HFFc6 (cell line): ENCODE measurements at regions not wholly inside any gene's neighbourhood (a gene's known extent, or its start where the extent isn't known, plus 50 kb on each side); places are given as distances from the start of the nearest gene placed in this dataset.

ENCODE experiments used
- DNase-seq: peaks from one replicate; pipeline ENCODE4 v3.0.0-alpha.2; 2018
- H3K27ac Mint-ChIP-seq: 2 replicates; pipeline ENCODE4 v1.8.0; 2020; ENCODE audit warnings: mild to moderate bottlenecking, mixed read lengths
- H3K27me3 Mint-ChIP-seq: 2 replicates; pipeline ENCODE4 v1.8.0; 2021; ENCODE audit warnings: mild to moderate bottlenecking, moderate library complexity, mixed read lengths; ENCODE audit not compliant: insufficient read depth
- H3K36me3 Mint-ChIP-seq: 2 replicates; pipeline ENCODE4 v1.8.0; 2021; ENCODE audit warnings: low read depth, mixed read lengths
- H3K4me1 Mint-ChIP-seq: 2 replicates; pipeline ENCODE4 v1.8.0; 2020; ENCODE audit warnings: low read depth, mixed read lengths
- H3K4me3 Mint-ChIP-seq: 2 replicates; pipeline ENCODE4 v1.8.0; 2020; ENCODE audit warnings: mild to moderate bottlenecking, moderate library complexity, mixed read lengths
- H3K9me3 Mint-ChIP-seq: 2 replicates; pipeline ENCODE4 v1.8.0; 2020; ENCODE audit warnings: mild to moderate bottlenecking, mixed read lengths
- TF ChIP-seq, protein P1 (sequence below): fragments of 200-600 bp; sonication (generic); IDR thresholded peaks from 2 replicates; pipeline ENCODE4 v1.5.0; 2021; ENCODE audit warnings: antibody characterized with exemption, mild to moderate bottlenecking

DNA sequence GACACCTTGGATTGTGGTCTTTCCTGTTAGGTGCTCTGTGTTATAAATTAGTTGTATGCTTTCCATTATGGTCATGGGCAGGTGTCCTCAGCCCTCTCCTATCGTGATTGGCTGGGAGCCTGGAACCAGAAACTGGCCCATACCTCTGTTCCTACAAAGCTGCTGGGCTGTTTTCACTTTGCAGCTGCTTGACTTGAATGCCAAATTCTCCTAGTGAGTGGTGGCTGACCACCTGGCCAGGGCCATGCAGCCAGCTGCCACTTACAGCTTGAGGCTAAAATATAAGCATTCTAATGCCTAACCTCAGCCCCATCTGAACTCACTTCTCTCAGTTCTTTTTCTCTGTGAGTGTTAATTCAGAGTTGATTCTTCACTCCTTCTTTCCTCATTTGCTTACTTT lies 239.3 kb upstream of the GBE1 start:
- Mint-ChIP-seq H3K4me1 (no peaks in the 10 kb centered on the region; the same call in 1 of the 2 replicates), H3K4me3 (no peak overlapping the region), H3K27ac (no peak overlapping the region), H3K36me3 (no peaks in the 10 kb centered on the region), H3K27me3 (peaks cover 1% of the 10 kb centered on the region; the same call in 1 of the 2 replicates), H3K9me3 (peaks cover 8% of the 10 kb centered on the region; the same call in 1 of the 2 replicates)
- DNase-seq = no peak
- TF ChIP-seq, protein P1, sequence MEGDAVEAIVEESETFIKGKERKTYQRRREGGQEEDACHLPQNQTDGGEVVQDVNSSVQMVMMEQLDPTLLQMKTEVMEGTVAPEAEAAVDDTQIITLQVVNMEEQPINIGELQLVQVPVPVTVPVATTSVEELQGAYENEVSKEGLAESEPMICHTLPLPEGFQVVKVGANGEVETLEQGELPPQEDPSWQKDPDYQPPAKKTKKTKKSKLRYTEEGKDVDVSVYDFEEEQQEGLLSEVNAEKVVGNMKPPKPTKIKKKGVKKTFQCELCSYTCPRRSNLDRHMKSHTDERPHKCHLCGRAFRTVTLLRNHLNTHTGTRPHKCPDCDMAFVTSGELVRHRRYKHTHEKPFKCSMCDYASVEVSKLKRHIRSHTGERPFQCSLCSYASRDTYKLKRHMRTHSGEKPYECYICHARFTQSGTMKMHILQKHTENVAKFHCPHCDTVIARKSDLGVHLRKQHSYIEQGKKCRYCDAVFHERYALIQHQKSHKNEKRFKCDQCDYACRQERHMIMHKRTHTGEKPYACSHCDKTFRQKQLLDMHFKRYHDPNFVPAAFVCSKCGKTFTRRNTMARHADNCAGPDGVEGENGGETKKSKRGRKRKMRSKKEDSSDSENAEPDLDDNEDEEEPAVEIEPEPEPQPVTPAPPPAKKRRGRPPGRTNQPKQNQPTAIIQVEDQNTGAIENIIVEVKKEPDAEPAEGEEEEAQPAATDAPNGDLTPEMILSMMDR = no peak

DNA sequence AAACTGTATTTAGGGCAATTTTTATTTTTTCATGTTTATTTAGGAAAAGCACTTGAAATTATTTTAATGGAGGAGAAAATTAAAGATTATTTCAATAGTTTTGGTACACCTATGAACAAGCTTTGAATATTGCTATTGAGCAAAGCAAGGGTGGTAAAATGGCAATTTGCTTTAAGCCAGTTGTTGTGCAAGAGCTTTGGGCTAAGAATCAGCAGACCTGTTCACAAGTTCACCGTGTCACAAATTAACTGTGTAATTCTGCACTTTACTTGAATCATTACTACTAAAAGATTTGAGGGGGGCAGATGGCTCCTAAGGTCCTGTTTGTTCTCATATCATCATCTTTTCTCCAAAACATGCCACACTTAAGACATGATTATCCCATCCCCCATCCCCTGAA lies 238.9 kb upstream of the GBE1 start:
- no peak for DNase-seq
- H3K9me3 Mint-ChIP-seq = peaks cover 8% of the 10 kb centered on the region; the same call in 1 of the 2 replicates
- TF ChIP-seq, protein P1 = no peak
- H3K27ac Mint-ChIP-seq = no peak overlapping the region
- no peaks in the 10 kb centered on the region; the same call in 1 of the 2 replicates for H3K4me1 Mint-ChIP-seq
- no peaks in the 10 kb centered on the region for H3K36me3 Mint-ChIP-seq
- H3K27me3 Mint-ChIP-seq = no peaks in the 10 kb centered on the region
- H3K4me3 Mint-ChIP-seq = no peak overlapping the region

DNA sequence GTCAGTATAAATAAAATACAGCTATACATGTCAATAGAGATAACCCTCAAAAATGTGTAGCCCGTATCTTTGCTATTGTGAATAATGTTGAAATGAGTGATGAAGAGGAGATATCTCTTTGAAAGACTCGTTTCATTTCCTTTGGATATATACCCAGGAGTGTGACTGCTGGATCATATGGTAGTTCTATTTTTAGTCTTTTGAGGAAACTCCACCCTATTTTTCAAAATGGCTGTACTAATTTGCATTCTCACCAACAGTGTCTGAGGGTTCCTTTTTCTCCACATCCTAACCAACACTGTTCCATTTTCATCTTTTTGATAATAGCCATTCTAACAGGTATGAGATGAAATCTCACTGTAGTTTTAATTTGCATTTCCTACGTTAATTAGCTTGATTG lies 237.5 kb upstream of the GBE1 start:
- Mint-ChIP-seq H3K36me3 (no peaks in the 10 kb centered on the region), H3K27me3 (no peaks in the 10 kb centered on the region), H3K4me3 (no peak overlapping the region), H3K27ac (no peak overlapping the region), H3K9me3 (peaks cover 8% of the 10 kb centered on the region; the same call in 1 of the 2 replicates), H3K4me1 (no peaks in the 10 kb centered on the region; the same call in 1 of the 2 replicates)
- TF ChIP-seq, protein P1 = no peak
- no peak for DNase-seq

DNA sequence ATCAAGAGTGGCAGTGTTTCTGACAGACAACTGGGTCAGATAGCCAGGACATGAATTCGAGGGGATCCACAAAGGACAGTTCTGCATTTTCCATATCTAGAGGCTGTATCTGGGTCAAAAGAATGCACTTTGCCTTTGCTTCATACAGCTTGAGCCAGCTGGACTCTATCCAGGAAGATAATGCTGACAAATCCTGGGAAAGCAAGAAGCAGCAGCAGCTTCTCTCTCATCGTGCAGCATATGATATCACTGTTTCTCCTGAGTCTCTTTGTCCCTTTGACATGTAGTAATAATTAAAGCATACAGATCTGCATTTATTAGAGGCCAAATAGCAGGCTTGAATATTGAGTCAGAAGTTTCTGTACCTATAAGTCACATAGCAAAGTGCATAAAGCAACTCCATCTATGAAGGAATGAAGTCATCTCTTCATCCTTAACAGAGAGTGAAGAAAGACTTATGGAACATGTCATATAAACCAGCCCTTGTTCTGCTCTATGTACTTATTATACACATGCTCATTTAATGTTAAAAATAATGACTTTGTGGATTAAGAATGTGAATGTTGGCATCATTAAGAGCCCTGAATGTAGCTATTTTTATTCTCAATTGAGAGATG lies 236.8 kb upstream of the GBE1 start:
- Mint-ChIP-seq H3K4me3 (no peak overlapping the region), H3K27me3 (no peaks in the 10 kb centered on the region), H3K4me1 (no peaks in the 10 kb centered on the region; the same call in 1 of the 2 replicates), H3K9me3 (peaks cover 8% of the 10 kb centered on the region; the same call in 1 of the 2 replicates), H3K36me3 (no peaks in the 10 kb centered on the region), H3K27ac (no peak overlapping the region)
- TF ChIP-seq, protein P1 = no peak
- no peak for DNase-seq

DNA sequence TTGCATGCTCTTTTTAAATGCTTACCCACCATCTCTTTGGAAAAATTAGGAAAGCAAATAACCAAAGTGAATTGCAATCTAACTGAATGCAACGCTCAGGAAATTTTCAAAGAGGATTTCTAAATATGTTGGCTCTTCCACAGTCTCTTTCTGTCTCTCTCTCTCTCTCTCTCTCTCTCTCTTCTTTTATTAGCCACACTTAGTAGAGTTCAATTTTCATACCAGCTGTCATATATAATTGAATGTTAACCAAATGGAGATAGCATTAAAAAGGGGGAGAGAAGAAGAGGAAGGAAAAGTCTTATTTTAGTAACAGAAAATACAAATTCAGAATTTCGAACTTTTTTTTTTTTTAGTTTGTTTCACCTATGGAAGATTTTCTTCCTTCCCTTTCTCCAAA lies 235.9 kb upstream of the GBE1 start:
- H3K27me3 Mint-ChIP-seq = no peaks in the 10 kb centered on the region
- H3K36me3 Mint-ChIP-seq = no peaks in the 10 kb centered on the region
- H3K4me1 Mint-ChIP-seq = no peaks in the 10 kb centered on the region; the same call in 1 of the 2 replicates
- no peak overlapping the region for H3K27ac Mint-ChIP-seq
- TF ChIP-seq, protein P1 = no peak
- DNase-seq = no peak
- peaks cover 8% of the 10 kb centered on the region; the same call in 1 of the 2 replicates for H3K9me3 Mint-ChIP-seq
- no peak overlapping the region for H3K4me3 Mint-ChIP-seq
